ENCODE measurements at regions not wholly inside any gene's neighbourhood (a gene's known extent, or its start where the extent isn't known, plus 50 kb on each side); places are given as distances from the start of the nearest gene placed in this dataset.
A peak's percentile ranks its signal among the peaks of the same experiment; 100 is the strongest.

- Histone ChIP-seq H3K36me3 (ENCODE audit: control insufficient read depth, insufficient read depth, low read length) (no peaks in the 10 kb centered on the region), H3K27me3 (ENCODE audit: control insufficient read depth, insufficient read depth, low read length) (no peaks in the 10 kb centered on the region), H3K4me3 (ENCODE audit: low read depth, low read length) (no peak overlapping the region)
- TF ChIP-seq, protein P1, sequence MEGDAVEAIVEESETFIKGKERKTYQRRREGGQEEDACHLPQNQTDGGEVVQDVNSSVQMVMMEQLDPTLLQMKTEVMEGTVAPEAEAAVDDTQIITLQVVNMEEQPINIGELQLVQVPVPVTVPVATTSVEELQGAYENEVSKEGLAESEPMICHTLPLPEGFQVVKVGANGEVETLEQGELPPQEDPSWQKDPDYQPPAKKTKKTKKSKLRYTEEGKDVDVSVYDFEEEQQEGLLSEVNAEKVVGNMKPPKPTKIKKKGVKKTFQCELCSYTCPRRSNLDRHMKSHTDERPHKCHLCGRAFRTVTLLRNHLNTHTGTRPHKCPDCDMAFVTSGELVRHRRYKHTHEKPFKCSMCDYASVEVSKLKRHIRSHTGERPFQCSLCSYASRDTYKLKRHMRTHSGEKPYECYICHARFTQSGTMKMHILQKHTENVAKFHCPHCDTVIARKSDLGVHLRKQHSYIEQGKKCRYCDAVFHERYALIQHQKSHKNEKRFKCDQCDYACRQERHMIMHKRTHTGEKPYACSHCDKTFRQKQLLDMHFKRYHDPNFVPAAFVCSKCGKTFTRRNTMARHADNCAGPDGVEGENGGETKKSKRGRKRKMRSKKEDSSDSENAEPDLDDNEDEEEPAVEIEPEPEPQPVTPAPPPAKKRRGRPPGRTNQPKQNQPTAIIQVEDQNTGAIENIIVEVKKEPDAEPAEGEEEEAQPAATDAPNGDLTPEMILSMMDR (IDR thresholded peaks at IDR 0.05; ENCODE audit: insufficient read depth, low read length, poor library complexity, severe bottlenecking), result no peak
- DNase-seq (ENCODE audit: low read depth), result no peak
Measured at GRCh38 chr3:153043729-153044328, 118.2 kb upstream of the RAP2B start.

- H3K4me3 ChIP-seq (ENCODE audit: low read depth, low read length), result no peak overlapping the region
- H3K36me3 ChIP-seq (ENCODE audit: control insufficient read depth, insufficient read depth, low read length), result no peaks in the 10 kb centered on the region
- no peaks in the 10 kb centered on the region for H3K27me3 ChIP-seq (ENCODE audit: control insufficient read depth, insufficient read depth, low read length)
- TF ChIP-seq, protein P1 (IDR thresholded peaks at IDR 0.05; ENCODE audit: insufficient read depth, low read length, poor library complexity, severe bottlenecking), result no peak
- no peak for DNase-seq (ENCODE audit: low read depth)
Measured at GRCh38 chr3:153045150-153045549, 116.9 kb upstream of the RAP2B start.

- no peak for DNase-seq (ENCODE audit: low read depth)
- TF ChIP-seq, protein P1 (IDR thresholded peaks at IDR 0.05; ENCODE audit: insufficient read depth, low read length, poor library complexity, severe bottlenecking), result no peak
- H3K36me3 ChIP-seq (ENCODE audit: control insufficient read depth, insufficient read depth, low read length), result no peaks in the 10 kb centered on the region
- no peak overlapping the region for H3K4me3 ChIP-seq (ENCODE audit: low read depth, low read length)
- no peaks in the 10 kb centered on the region for H3K27me3 ChIP-seq (ENCODE audit: control insufficient read depth, insufficient read depth, low read length)
Measured at GRCh38 chr3:153050978-153051377, 111.0 kb upstream of the RAP2B start.

DNA sequence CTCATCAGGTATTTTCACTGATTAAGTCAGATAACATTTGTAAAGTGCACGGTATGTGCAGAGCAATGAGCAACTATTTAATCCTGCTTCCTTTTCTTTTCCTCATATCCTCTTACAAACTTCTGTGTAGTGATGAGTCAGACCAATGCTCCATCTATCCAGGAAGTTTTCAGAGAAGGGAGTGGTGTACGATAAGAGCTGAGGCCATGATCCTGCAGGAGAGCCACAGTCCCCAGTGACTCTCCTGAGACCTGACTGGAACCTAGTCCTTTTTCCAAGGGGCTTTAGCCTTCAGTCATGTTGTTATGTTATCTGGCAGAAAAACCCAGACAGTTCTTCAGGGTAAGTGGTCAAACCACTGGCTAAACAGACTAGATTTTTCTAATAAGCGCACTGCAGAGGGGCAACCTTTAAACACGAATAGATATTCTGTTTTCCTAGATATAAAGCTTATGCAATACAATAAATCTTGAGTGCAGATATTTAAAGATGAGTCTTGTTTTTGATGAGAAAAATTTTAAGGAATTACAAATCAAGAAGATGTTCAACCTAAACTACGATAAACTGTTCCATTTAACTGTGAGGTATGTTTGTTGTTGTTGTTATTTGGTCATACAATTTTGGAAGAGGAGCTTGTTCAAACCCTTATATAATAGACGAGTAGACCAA, 110.5 kb upstream of the RAP2B start:
- Histone ChIP-seq H3K4me3 (ENCODE audit: low read depth, low read length) (no peak overlapping the region), H3K27me3 (ENCODE audit: control insufficient read depth, insufficient read depth, low read length) (no peaks in the 10 kb centered on the region), H3K36me3 (ENCODE audit: control insufficient read depth, insufficient read depth, low read length) (no peaks in the 10 kb centered on the region)
- peak; percentile 75 for DNase-seq (ENCODE audit: low read depth)
- TF ChIP-seq, protein P1 (IDR thresholded peaks at IDR 0.05; ENCODE audit: insufficient read depth, low read length, poor library complexity, severe bottlenecking), result no peak

GRCh38 chr3:153052096-153052460, 109.9 kb upstream of the RAP2B start:
- Histone ChIP-seq H3K36me3 (ENCODE audit: control insufficient read depth, insufficient read depth, low read length) (no peaks in the 10 kb centered on the region), H3K27me3 (ENCODE audit: control insufficient read depth, insufficient read depth, low read length) (no peaks in the 10 kb centered on the region), H3K4me3 (ENCODE audit: low read depth, low read length) (no peak overlapping the region)
- TF ChIP-seq, protein P1 (IDR thresholded peaks at IDR 0.05; ENCODE audit: insufficient read depth, low read length, poor library complexity, severe bottlenecking), result no peak
- DNase-seq (ENCODE audit: low read depth), result peak; percentile 95

GRCh38 chr3:153055217-153055616, 106.8 kb upstream of the RAP2B start:
- Histone ChIP-seq H3K36me3 (ENCODE audit: control insufficient read depth, insufficient read depth, low read length) (no peaks in the 10 kb centered on the region), H3K27me3 (ENCODE audit: control insufficient read depth, insufficient read depth, low read length) (no peaks in the 10 kb centered on the region), H3K4me3 (ENCODE audit: low read depth, low read length) (no peak overlapping the region)
- TF ChIP-seq, protein P1 (IDR thresholded peaks at IDR 0.05; ENCODE audit: insufficient read depth, low read length, poor library complexity, severe bottlenecking), result no peak
- DNase-seq (ENCODE audit: low read depth), result no peak

Data from kidney epithelial cell (primary cell).